ENCODE measurements at regions not wholly inside any gene's neighbourhood (a gene's known extent, or its start where the extent isn't known, plus 50 kb on each side); places are given as distances from the start of the nearest gene placed in this dataset.

- no peaks in the 10 kb centered on the region for H3K9me3 Mint-ChIP-seq
- no peak overlapping the region for H3K4me3 Mint-ChIP-seq
- H3K27ac Mint-ChIP-seq = no peak overlapping the region
- ATAC-seq (ENCODE audit: low read depth) (no peak), DNase-seq (ENCODE audit: low spot score in 2 of 2) (no peak)
- no peaks in the 10 kb centered on the region for H3K27me3 Mint-ChIP-seq
- H3K36me3 Mint-ChIP-seq = no peaks in the 10 kb centered on the region
- H3K4me1 Mint-ChIP-seq = peaks cover 5% of the 10 kb centered on the region
Observed at GRCh38 chr12:68560851-68561422, 49.8 kb upstream of the RAP1B start.

All from memory B cell (primary cell).